RKO (cell line): ENCODE measurements at regions not wholly inside any gene's neighbourhood (a gene's known extent, or its start where the extent isn't known, plus 50 kb on each side); places are given as distances from the start of the nearest gene placed in this dataset.
A peak's percentile ranks its signal among the peaks of the same experiment; 100 is the strongest.

Experiments
- DNase-seq: peaks from one replicate; pipeline ENCODE4 v3.0.0-alpha.2; 2016; ENCODE audit warnings: low spot score

GRCh38 chr9:12874395-12874794, 99.6 kb downstream of the LURAP1L start:
- DNase-seq, result no peak

- DNase-seq, result no peak
Measured at GRCh38 chr9:12875191-12875590, 100.4 kb downstream of the LURAP1L start.

- no peak for DNase-seq
Measured at GRCh38 chr9:12876872-12877271, 102.1 kb downstream of the LURAP1L start.

- DNase-seq, result no peak
Measured at GRCh38 chr9:12878351-12878978, 103.6 kb downstream of the LURAP1L start.

GRCh38 chr9:12879961-12880360, 105.1 kb downstream of the LURAP1L start:
- DNase-seq, result no peak

GRCh38 chr9:12880406-12881015, 105.7 kb downstream of the LURAP1L start:
- no peak for DNase-seq

GRCh38 chr9:12882430-12882829, 107.6 kb downstream of the LURAP1L start:
- no peak for DNase-seq

- DNase-seq, result peak; percentile 86
Measured at GRCh38 chr9:12884736-12885395, 110.0 kb downstream of the LURAP1L start.

- no peak for DNase-seq
Measured at GRCh38 chr9:12889402-12890106, 114.7 kb downstream of the LURAP1L start.

- no peak for DNase-seq
Measured at GRCh38 chr9:12891588-12891987, 116.8 kb downstream of the LURAP1L start.

- no peak for DNase-seq
Measured at GRCh38 chr9:12903316-12903715, 128.5 kb downstream of the LURAP1L start.

- no peak for DNase-seq
Measured at GRCh38 chr9:12904261-12905000, 129.6 kb downstream of the LURAP1L start.

- no peak for DNase-seq
Measured at GRCh38 chr9:12906646-12907045, 131.8 kb downstream of the LURAP1L start.

GRCh38 chr9:12908895-12909294, 134.1 kb downstream of the LURAP1L start:
- DNase-seq, result no peak

GRCh38 chr9:12915366-12915954, 140.6 kb downstream of the LURAP1L start:
- DNase-seq, result no peak

GRCh38 chr9:12916042-12916441, 141.2 kb downstream of the LURAP1L start:
- DNase-seq, result no peak

- DNase-seq, result no peak
Measured at GRCh38 chr9:12920437-12920836, 145.6 kb downstream of the LURAP1L start.

- no peak for DNase-seq
Measured at GRCh38 chr9:12921621-12922020, 146.8 kb downstream of the LURAP1L start.

GRCh38 chr9:12922224-12922866, 147.5 kb downstream of the LURAP1L start:
- DNase-seq, result no peak

GRCh38 chr9:12923468-12924009, 148.7 kb downstream of the LURAP1L start:
- no peak for DNase-seq

- DNase-seq, result peak; percentile 8
Measured at GRCh38 chr9:12930906-12931305, 156.1 kb downstream of the LURAP1L start.
